ENCODE measurements at regions not wholly inside any gene's neighbourhood (a gene's known extent, or its start where the extent isn't known, plus 50 kb on each side); places are given as distances from the start of the nearest gene placed in this dataset.

- TF ChIP-seq RAD21 (IDR thresholded peaks at IDR 0.05 in 1 of 2, conservative IDR thresholded peaks at IDR 0.05 in 1 of 2; ENCODE audit: low read depth in 2 of 2, low read length in 2 of 2) = no peak
- TF ChIP-seq EP300 (IDR thresholded peaks at IDR 0.05; ENCODE audit: borderline replicate concordance in 1 of 2, low read depth in 2 of 2, low read length in 2 of 2) = no peak
- TF ChIP-seq POLR2A (IDR thresholded peaks at IDR 0.05; ENCODE audit: control extremely low read depth in 1 of 2, low read depth in 2 of 2, low read length in 2 of 2) = no peak
- no peak for TF ChIP-seq BRCA1 (IDR thresholded peaks at IDR 0.05; ENCODE audit: low read depth, low read length)
- no peak for TF ChIP-seq CTCF (IDR thresholded peaks at IDR 0.05; ENCODE audit: control extremely low read depth in 1 of 3, insufficient read depth in 1 of 3, low read depth in 1 of 3, low read length in 3 of 3)
- TF ChIP-seq RNF2 (IDR thresholded peaks at IDR 0.05; ENCODE audit: borderline replicate concordance, low read depth, low read length, missing control alignments, poor library complexity, severe bottlenecking) = no peak
Measured at GRCh38 chr7:47672271-47672791, 90.4 kb upstream of the TNS3 start.
